CD4-positive, alpha-beta T cell treated with Interleukin-2 at 100 ng/mL for 4 hours (primary cell): ENCODE measurements at regions not wholly inside any gene's neighbourhood (a gene's known extent, or its start where the extent isn't known, plus 50 kb on each side); places are given as distances from the start of the nearest gene placed in this dataset.

ENCODE experiments used
- DNase-seq: peaks from one replicate; pipeline ENCODE4 v3.0.0-alpha.2; 2020; ENCODE audit warnings: low spot score

DNA sequence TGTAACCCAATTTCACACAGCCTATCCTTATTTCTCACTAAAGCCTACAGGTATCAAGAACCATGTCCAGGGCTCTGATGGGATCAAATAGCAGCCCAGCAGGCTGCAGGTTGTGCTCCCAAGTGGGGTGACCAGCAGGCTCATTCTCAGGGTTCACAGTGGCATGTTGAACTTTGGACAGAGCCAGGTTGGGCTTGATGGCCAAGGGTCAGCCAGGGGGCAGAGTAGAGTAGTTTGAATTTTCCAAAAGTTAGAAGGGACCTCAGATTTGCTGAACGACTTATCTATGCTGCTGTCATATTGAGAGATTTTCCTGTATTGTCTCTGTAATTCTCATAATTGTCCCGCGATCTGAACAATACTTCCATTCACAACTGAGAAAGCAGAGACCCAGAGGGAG lies 310.8 kb upstream of the BOD1L1 start:
- no peak for DNase-seq

DNA sequence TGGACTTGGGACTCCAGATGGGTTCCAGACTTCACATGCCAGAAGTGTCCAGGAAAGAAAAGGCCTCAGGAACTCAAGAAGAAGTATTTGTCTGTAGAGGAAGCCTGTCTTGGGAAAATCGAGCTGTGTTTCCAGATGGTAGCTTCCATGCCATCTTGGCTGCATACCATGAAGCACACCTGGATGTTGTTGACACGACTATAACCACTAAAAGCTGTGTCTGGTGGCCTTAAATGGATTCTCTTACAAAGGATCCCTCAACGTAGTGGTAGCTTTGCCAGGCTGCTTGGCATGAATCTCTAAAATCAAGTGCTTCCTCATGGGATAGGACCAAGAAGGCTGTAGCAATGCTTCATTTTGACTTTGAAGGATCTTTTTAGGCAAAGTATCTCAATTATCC lies 313.4 kb upstream of the BOD1L1 start:
- no peak for DNase-seq

DNA sequence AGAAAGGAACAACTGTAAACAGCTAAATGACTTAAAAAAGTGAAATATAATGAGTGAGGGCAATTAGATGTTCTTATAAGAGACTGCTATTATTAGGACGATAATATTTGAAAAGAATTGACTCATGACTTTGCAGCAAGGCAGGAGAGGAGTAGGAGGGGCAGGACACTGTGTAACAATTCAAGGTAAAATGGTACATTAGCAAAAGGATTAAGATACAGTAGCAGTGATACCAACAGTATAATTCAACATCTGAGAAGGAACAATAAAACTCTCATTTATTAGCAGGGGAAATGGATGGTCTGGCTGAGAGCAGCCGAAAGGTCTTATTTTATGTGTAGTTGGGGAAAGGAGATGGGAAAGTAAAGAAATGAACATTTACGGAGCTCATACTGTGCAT lies 315.5 kb upstream of the BOD1L1 start:
- DNase-seq, result no peak

DNA sequence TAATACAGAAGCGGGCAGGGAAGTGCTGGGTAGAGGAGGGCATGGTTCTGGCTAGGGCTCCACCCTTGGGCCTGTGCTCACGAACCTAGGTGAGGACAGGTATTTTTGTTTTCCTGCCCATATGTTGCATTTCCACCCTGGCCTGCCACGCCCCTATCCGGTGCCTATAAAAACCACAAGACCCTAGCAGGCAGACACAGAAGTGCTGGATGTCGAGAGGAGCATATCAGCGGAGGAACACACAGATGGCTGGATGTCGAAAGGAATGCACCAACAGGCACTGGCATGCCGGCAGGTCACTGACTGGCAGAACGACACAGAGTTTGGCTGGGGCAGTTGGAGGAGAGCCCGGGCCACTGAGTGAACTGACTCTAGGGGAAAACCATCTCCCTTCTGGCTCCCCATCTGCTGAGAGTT lies 316.6 kb upstream of the BOD1L1 start:
- no peak for DNase-seq

DNA sequence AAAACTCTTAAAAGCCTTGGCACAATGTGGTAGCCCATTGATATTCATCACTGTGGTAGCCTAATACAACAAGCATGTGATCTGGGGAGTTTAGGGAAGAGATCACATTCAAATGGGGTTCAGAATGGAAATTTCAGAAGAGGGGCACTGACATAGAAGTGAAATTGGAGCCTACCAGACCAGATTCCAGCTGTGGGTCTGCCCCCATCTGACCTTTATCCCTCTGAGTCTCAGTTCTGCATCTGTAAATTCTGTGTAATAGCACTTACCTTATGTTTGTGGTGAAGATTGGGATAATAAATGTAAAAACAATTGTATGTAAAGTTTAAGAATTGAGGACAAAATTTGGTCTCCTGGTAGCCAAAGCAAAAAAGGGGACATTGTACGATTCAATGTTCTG lies 320.4 kb upstream of the BOD1L1 start:
- DNase-seq, result no peak

DNA sequence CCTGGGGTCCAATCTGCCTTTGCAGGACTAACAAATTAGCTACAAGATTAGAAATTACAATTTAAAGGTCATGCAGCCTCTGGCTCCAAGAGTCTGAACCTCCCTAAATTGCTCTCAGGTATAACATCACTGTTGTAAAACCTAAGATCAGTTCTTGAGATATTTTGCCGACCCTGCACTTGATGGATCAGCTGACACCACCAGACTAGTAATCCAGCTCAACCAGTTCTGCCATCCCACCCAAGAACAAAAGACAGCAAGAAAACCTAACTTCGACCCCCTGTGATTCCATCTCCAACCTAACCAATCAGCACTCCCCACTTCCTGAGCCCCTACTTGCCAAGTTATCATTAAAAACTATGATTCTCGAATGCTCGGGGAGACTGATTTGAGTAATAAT lies 323.0 kb upstream of the BOD1L1 start:
- DNase-seq, result no peak

DNA sequence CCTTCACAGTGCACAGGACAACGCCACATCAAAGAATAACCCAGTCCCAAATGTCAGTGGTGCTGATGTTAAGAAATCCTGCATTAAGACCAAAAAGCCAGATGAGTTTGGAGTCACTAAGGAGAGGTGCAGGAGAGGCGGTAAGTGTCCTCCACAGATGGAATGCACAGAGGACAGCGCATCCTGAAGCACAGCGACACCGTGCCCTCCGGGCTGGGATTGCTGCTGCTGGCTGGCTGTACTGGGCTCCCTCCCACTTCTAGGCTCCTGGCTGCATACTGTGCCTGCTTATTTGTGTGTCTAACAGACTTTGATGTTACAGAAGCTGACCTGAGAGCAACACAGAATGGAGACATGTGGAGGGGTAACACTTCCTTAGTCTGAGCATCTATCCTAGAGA lies 325.6 kb upstream of the BOD1L1 start:
- no peak for DNase-seq

DNA sequence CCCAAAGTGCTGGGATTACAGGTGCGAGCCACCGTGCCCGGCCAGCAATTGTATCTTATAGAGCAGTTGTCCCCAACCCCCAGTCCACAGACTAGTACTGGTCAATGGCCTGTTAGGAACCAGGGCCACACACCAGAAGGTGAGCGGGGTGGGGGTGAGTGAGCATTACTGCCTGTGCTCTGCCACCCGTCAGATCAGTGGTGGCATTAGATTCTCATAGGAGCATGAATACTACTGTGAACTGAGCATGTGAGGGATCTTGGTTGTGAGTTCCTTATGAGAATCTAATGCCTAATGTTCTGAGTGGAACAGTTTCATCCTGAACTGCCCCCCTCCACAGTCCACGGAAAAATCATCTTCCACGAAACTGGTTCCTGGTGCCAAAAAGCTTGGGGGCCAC lies 328.0 kb upstream of the BOD1L1 start:
- DNase-seq, result no peak

DNA sequence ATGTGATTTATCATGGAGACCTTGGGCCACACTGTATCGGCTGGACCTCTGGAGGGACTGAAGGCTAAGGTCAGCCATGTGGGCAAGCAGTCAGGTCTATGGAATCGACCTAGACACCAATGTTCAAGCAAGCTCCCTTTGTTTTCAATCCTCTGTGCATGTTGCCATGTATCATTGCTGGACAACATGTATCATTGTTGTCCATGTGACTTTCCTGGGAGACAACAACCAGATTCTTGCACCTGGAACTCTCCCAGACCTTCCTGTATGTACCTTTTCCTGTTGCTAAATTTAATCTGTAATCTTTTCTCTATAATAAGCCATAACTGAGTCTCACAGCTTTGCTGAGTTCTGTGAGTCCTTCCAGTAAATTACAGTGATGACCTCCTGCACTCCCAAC lies 329.4 kb upstream of the BOD1L1 start:
- DNase-seq, result no peak

DNA sequence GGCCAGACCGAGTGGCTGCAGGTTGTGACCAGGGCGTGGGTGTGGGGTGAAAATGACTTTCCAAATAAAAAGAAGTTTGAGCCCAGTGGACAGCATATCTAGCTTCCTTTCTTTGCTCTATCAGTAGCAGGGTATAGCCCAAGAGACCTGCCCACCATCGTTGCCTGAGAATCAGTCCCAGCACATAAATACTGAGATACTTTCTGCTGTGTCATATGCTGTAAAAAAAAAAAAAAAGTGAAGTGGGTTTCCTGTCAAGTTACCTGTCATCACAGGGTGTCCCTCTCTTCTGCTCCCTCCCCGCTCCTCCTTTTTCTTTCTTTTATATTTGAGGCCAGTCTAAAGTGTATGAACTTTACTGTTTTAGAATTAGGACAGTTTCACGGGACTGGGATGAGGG lies 330.3 kb upstream of the BOD1L1 start:
- no peak for DNase-seq

DNA sequence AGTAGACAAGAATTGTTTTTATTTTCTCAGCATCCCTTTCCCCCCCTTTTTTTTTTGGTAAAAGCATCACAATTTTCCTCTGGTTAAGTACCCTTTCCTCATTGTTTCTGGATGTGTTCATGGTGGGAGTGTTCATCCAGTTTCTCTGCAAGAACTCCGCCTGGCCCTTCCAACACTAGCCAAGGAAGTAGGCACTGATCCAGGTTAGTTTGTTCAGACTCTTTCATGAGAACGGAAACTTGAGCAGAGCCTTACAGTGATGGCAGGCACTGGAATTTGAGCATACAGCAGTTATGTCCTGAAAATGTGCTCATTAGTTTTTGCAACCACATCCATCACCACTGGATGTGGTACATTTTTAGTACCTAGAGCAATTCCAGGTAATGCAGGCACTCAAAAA lies 336.1 kb upstream of the BOD1L1 start:
- DNase-seq, result no peak

DNA sequence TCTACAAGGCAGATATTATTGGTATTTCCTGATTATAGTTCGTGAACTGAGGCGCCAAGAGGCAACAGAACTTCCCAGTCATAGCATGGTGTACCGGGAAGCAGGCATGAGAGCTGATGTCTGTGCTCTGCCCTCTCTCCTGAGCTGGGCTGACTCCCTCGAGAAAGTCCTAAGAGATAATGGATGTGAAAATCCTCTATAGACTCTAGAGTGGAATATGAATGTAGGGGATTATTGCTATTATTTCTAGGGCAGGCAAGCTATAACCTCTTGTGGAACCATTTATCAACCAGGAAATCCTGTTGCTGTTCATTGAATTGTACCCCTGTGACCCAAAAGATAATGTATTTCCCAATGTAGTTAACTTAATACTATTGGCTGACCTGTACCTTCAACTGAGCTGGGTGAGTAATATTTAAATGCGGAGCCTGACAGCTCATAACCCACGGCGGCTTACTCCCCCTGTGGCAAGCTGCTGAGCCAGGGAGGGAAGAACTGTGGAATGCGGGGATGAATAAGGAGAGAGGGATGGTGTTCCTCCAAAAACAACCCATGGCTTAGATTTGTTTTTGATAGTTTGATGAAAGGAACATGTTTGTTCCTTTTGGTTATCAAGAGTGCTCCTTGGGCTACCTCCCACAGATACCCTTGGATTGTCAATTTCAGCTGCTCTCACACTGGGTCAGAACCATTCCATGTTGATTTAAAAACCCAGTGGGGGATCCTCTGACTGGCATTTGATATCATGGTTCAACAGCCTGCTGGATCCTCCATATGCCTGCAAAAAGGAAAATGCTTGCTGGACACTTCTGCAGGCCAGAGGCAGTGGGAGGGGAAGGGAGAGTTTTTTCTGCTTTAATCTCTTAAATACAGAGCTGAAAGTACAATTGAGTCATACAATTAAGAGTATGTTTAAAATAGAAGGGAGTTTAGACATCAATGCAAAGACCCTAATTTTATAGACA lies 339.0 kb upstream of the BOD1L1 start:
- DNase-seq, result no peak

DNA sequence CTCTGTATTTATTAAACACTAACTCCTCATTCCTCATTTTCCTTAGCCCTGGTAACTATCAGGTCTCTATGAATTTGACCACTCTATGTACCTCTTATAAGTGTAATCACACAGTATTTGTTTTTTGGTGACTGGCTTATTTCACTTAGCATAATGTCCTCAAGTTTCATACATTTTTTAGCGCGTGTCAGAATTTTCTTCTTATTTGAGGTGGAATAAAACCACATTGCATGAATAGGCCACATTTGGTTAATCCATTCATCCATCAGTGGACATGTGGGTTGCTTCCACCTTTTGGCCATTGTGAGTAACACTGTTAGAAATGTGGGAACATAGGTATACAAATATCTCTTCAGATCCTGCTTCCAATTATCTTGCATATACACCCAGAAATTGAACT lies 341.2 kb upstream of the BOD1L1 start:
- no peak for DNase-seq

DNA sequence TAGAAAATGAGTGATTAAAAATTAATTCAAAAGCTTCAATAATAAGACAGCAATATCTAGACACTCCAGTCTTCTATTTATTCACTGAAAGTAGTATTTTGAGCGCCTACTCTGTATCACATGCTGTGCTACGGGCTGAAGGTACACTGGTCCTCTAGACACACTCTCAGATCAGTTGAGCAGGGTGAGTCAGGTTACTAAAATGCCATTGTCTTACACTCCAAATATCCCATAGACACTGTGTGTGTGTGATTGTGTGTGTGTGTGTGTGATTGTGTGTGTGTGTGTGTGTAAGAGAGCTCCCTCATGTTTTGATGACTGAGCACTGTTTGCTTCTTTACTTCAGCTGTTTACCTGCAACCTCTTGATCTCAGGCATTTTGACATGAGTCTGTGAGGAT lies 342.8 kb upstream of the BOD1L1 start:
- no peak for DNase-seq

DNA sequence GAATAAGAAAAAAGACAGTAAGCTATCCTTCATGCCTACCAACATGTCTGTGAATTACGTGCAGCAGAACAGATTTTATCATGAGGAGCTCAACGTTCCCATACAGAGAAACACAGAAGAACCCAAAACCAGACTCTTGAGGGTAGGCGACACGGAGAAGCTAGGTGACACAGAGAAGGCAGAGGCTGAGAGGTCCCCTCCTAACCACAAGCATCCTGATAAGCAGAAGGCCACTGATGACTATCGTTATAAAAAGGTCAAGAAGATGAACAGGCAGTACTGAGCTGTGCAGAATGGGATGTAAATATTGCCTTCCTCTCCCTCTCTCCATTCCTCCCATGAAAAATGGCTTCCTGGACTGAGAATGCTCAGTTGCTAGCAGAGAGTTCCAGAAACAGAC lies 350.2 kb upstream of the BOD1L1 start:
- DNase-seq, result no peak

DNA sequence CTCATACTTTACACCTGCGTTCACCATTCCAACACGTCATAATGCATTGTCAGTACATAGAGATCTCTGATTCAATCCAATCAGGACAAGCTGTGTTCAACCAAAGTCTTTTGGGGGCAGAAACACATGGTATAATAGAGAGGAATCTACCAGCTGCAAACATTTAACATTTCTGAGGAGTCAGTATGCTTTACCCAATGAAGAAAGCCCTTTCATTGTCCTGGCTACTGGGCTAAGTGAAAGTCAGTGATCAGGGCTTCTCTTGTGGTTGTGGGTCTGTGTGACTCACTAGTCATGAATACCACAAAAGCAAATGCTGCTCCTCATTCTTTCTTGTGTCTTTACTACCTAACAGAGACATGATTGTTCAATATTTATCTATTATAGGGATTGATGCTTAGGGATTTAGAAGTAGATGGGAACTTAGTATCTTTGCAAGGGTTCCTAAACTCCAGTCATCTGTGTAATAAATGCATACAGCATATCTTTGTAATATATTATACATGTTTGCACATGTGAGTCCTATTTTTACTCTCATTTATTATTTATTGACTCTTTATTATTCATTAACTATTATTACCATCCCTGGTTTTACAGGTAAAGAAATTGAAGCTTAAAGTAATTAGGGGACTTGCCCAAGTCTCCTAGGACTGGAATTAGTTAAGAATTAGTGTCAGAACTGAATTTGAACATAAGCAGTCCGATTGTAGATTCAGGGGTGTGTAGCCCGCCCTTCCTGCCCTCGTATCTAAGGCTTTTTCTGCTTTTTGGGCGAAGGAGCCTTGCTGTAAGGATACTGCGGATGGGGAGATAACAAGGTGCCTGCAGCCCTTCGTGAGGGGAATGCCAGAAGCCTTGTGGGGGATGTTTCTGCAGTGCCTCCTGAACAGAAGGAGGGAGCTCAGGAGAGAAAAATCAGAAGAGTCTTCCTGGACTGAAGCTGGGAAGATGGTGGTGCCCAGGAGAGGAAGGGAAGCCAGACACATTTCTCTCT lies 353.1 kb upstream of the BOD1L1 start:
- DNase-seq, result no peak

DNA sequence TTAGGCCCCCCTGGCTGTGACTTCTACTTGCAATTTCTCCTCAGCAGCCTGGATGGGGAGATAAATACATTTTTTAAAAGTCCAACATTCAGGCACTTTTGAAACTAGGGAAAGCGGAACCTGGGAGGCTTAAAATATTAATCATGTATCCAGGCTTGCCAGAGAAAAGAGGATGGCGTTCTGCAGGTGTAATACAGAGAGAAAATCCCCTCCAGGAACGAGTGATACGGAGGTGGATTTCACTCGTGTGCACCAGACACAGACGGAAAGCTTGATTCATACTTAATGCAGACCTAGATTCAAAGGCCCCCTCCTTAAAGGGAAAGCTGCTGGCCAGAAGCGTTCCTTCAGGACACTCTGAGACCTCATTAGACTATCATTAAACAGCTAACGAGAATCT lies 354.0 kb upstream of the BOD1L1 start:
- no peak for DNase-seq

DNA sequence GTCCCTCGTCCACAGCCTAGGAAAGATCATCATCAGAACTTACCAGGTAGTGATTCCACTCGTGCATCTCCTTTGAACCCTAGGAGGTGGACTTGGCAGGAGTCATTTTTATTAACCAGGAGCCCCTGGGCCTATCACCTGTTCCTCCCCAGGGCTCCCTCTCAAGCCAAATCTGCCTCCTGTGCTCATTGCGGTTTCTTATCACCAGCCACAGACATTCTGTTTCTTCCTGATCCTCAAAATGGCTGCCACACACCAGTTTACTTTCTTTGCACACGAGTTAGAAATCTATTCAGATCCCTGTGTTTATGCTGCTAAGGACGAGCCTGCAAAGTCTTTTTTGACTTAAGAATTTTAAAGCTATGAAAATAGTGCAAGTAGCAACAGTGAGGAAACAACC lies 354.5 kb upstream of the BOD1L1 start:
- DNase-seq, result no peak

DNA sequence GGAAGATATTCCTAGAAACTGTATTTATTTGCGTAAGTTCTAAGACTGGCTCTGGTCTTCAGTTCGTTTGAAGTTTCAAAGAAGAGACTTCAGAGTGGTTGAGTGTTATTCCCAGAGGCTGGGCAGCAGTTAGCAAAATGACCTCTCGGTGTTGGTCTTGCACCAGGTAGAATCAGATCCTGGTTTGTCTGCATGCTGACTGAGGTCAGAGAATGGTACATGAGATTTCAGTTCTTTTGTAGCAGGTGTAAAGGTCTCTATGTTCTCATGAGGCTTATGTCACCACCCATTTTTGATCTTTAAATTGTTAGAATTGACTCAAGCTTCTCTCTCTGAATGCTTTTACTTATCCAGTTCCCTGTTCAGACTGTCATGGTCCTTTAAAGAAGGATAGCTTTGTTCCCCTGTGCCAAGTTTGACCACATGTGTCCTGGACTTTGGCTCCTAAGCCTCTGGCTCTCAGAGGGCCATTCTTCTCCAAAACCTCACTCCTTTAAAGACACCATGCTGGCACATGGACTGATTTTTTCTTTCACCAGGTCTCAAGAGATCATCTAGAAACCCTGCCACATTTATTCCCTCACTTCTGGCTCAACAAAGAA lies 355.8 kb upstream of the BOD1L1 start:
- DNase-seq, result no peak

DNA sequence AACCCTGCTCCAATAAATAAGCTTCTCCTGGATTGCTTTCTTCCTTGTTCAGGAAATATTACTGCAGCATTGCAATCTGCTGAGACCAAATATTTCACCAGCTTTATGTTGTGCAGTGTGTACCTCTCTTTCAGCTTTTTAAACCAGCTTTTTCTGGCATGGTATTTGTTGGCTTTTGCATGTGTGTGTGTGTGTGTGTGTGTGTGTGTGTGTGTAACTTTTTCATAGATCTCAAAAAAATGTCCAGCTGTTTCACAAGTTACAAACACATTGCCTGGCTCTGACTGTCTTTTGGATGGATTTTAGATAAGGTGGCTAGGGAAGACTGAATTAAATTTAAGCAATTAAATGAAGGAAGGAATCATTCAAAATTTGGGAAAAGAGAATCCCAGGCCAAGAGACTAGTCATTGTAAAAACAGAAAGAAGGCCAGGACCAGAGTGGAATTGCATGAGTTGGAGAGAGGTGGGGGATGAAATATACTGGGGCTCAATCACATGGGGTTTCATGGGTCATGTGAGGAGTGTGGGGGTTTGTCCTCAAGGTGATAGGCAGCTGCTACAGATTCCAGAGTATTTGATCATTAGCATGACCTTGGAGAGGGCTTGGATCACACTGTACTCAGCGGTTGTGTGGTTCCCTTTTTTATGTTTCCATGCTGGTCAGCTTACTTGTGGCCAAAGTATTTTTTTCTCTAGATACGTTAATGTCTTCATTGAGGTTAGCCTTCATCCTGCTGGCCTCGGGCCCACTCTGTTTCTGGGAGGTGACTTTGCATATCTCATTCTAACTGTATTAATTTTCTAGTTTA lies 357.7 kb upstream of the BOD1L1 start:
- no peak for DNase-seq

DNA sequence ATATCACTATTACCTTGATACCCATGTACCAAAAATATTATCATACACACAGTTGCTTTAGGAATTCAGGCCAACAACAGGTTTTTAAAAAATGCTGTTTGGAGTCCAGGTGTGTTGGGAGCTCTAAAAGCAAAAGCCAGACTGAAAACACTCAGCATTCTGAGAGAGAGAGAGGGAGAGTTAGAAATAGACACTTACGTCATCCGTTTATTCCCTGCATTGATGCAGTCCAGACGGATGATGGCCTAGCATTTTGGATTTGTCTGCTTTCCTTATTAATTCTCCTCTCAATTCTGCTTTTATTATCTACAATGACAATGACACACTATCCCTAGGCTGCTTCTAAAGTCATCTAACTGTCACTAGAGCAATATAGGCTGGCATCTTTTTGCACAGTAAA lies 358.3 kb upstream of the BOD1L1 start:
- DNase-seq, result no peak

DNA sequence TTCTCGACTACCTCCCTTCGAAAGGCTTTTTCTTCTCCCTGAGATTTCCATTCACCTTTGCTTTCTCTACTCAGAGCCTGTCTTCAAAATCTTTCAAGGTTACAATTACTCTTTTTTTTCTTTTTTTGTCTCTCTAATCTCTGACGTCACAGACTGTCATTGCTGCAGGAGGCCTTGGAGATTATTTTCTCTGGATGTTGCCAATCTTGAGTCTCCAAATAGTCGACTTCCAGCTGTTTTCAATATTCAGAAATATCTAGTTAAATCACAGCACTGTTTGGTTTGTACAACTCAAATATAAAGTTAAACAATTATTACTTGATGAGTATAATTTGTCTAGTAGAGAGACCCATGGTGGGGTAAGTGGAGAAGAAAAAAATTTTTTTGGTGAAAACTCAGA lies 359.0 kb upstream of the BOD1L1 start:
- DNase-seq, result no peak
